GM23338 (cell line): ENCODE measurements at regions not wholly inside any gene's neighbourhood (a gene's known extent, or its start where the extent isn't known, plus 50 kb on each side); places are given as distances from the start of the nearest gene placed in this dataset.

ENCODE experiments used
- ATAC-seq: fragments of 200-7000 bp; cut with Tn5 transposase; 3 replicates; pipeline ENCODE4 v1.9.1; 2020
- DNase-seq: peaks from one replicate; pipeline ENCODE4 v3.0.0-alpha.2; 2015; ENCODE audit warnings: low spot score
- H2AFZ ChIP-seq: fragments of 200-600 bp; sonication (generic); 2 replicates; pipeline ENCODE4 v1.8.0; 2016; ENCODE audit warnings: antibody characterized with exemption, mild to moderate bottlenecking, moderate library complexity
- H3F3A ChIP-seq: fragments of 200-600 bp; sonication (generic); replicated peaks from 2 replicates; pipeline ENCODE4 v1.8.0; 2017; ENCODE audit warnings: antibody characterized with exemption, mixed run types, low read depth
- H3K27ac ChIP-seq: fragments of 200-600 bp; sonication (generic); 2 replicates; pipeline ENCODE4 v1.6.1; 2016; ENCODE audit warnings: low read depth
- H3K27me3 ChIP-seq: fragments of 200-600 bp; sonication (generic); 2 replicates; pipeline ENCODE4 v1.8.0; 2016; ENCODE audit warnings: mild to moderate bottlenecking, mixed run types, moderate library complexity; ENCODE audit not compliant: insufficient read depth
- H3K36me3 ChIP-seq: fragments of 200-600 bp; sonication (generic); 2 replicates; pipeline ENCODE4 v1.8.0; 2016; ENCODE audit warnings: mild to moderate bottlenecking; ENCODE audit not compliant: insufficient read depth
- H3K4me1 ChIP-seq: fragments of 200-600 bp; sonication (generic); 2 replicates; pipeline ENCODE4 v1.8.0; 2016; ENCODE audit warnings: mild to moderate bottlenecking, moderate library complexity; ENCODE audit not compliant: insufficient read depth
- H3K4me2 ChIP-seq: fragments of 200-600 bp; sonication (generic); 2 replicates; pipeline ENCODE4 v1.7.1; 2017; ENCODE audit warnings: mixed run types
- H3K4me3 ChIP-seq: fragments of 200-600 bp; sonication (generic); 2 replicates; pipeline ENCODE4 v1.6.1; 2016; ENCODE audit warnings: mixed run types
- H3K79me2 ChIP-seq: fragments of 200-600 bp; sonication (generic); replicated peaks from 2 replicates; pipeline ENCODE4 v1.8.0; 2017; ENCODE audit warnings: mild to moderate bottlenecking; ENCODE audit not compliant: insufficient read depth
- H3K9me2 ChIP-seq: fragments of 200-600 bp; sonication (generic); 2 replicates; pipeline ENCODE4 v1.8.0; 2017; ENCODE audit not compliant: insufficient read depth
- H4K20me1 ChIP-seq: fragments of 200-600 bp; sonication (generic); replicated peaks from 2 replicates; pipeline ENCODE4 v1.8.0; 2017; ENCODE audit warnings: mild to moderate bottlenecking; ENCODE audit not compliant: insufficient read depth
- H3K27ac Mint-ChIP-seq: 2 replicates; pipeline ENCODE4 v1.8.0; 2020; ENCODE audit warnings: inconsistent platforms, mild to moderate bottlenecking, moderate library complexity, mixed read lengths
- H3K27me3 Mint-ChIP-seq: 3 replicates; pipeline ENCODE4 v1.8.0; 2022; ENCODE audit warnings: low read depth, mild to moderate bottlenecking, moderate library complexity, mixed read lengths, inconsistent platforms; ENCODE audit not compliant: insufficient read depth, poor library complexity
- H3K36me3 Mint-ChIP-seq: 3 replicates; pipeline ENCODE4 v1.8.0; 2021; ENCODE audit warnings: low read depth, mild to moderate bottlenecking, inconsistent platforms, moderate library complexity, mixed read lengths
- H3K4me1 Mint-ChIP-seq: 3 replicates; pipeline ENCODE4 v1.8.0; 2020; ENCODE audit warnings: mild to moderate bottlenecking, inconsistent platforms, mixed read lengths
- H3K4me3 Mint-ChIP-seq: 3 replicates; pipeline ENCODE4 v1.8.0; 2021; ENCODE audit warnings: moderate library complexity, mild to moderate bottlenecking, inconsistent platforms, mixed read lengths
- H3K9me3 Mint-ChIP-seq: 3 replicates; pipeline ENCODE4 v1.8.0; 2020; ENCODE audit warnings: moderate library complexity, mild to moderate bottlenecking, inconsistent platforms, mixed read lengths
- CREB1 ChIP-seq: fragments of 250-450 bp; sonication (Bioruptor Pico); IDR thresholded peaks from 2 replicates; pipeline ENCODE4 v1.5.0; 2020; ENCODE audit warnings: low read depth, mild to moderate bottlenecking, moderate library complexity
- CTCF ChIP-seq, 2 experiments: fragments of 200-600 bp in 1 of 2; sonication (generic) in 1 of 2; conservative IDR thresholded peaks; 2 replicates each; pipeline versions ENCODE4 v1.5.1 to v1.6.1; 2016 to 2017; ENCODE audit warnings: antibody characterized with exemption in 2 of 2, low read depth in 2 of 2, mild to moderate bottlenecking in 2 of 2, moderate library complexity in 1 of 2
- EZH2 ChIP-seq: fragments of 200-600 bp; sonication (generic); IDR thresholded peaks from one replicate; pipeline ENCODE4 v1.8.0; 2017; ENCODE audit warnings: antibody characterized with exemption, mild to moderate bottlenecking, low read depth; ENCODE audit not compliant: unreplicated experiment
- EZH2phosphoT487 ChIP-seq: fragments of 200-600 bp; sonication (generic); IDR thresholded peaks from one replicate; pipeline ENCODE4 v1.8.1; 2018; ENCODE audit warnings: antibody characterized with exemption; ENCODE audit not compliant: unreplicated experiment
- JUNB ChIP-seq: IDR thresholded peaks from one replicate; pipeline ENCODE4 v1.6.1; 2016; ENCODE audit warnings: antibody characterized with exemption; ENCODE audit not compliant: unreplicated experiment
- NANOG ChIP-seq: IDR thresholded peaks from 2 replicates; pipeline ENCODE4 v1.6.1; 2016; ENCODE audit warnings: antibody characterized with exemption, borderline replicate concordance
- ZNF114 ChIP-seq: fragments of 250-450 bp; sonication (Bioruptor Pico); IDR thresholded peaks from 2 replicates; pipeline ENCODE4 v1.5.0; 2020; ENCODE audit warnings: mild to moderate bottlenecking, moderate library complexity
- ZNF331 ChIP-seq: fragments of 250-450 bp; sonication (Bioruptor Pico); IDR thresholded peaks from 2 replicates; pipeline ENCODE4 v1.5.0; 2020; ENCODE audit warnings: low read depth, mild to moderate bottlenecking, moderate library complexity
- ZNF462 ChIP-seq: fragments of 250-450 bp; sonication (Bioruptor Pico); IDR thresholded peaks from 2 replicates; pipeline ENCODE4 v1.5.0; 2020; ENCODE audit warnings: mild to moderate bottlenecking, moderate library complexity
- TF ChIP-seq, protein P1 (sequence below): IDR thresholded peaks from one replicate; pipeline ENCODE4 v1.6.1; 2018; ENCODE audit warnings: antibody characterized with exemption; ENCODE audit not compliant: unreplicated experiment

GRCh38 chr5:9817819-9818218, 187.7 kb upstream of the TAS2R1 start (continued):
- TF ChIP-seq, protein P1, sequence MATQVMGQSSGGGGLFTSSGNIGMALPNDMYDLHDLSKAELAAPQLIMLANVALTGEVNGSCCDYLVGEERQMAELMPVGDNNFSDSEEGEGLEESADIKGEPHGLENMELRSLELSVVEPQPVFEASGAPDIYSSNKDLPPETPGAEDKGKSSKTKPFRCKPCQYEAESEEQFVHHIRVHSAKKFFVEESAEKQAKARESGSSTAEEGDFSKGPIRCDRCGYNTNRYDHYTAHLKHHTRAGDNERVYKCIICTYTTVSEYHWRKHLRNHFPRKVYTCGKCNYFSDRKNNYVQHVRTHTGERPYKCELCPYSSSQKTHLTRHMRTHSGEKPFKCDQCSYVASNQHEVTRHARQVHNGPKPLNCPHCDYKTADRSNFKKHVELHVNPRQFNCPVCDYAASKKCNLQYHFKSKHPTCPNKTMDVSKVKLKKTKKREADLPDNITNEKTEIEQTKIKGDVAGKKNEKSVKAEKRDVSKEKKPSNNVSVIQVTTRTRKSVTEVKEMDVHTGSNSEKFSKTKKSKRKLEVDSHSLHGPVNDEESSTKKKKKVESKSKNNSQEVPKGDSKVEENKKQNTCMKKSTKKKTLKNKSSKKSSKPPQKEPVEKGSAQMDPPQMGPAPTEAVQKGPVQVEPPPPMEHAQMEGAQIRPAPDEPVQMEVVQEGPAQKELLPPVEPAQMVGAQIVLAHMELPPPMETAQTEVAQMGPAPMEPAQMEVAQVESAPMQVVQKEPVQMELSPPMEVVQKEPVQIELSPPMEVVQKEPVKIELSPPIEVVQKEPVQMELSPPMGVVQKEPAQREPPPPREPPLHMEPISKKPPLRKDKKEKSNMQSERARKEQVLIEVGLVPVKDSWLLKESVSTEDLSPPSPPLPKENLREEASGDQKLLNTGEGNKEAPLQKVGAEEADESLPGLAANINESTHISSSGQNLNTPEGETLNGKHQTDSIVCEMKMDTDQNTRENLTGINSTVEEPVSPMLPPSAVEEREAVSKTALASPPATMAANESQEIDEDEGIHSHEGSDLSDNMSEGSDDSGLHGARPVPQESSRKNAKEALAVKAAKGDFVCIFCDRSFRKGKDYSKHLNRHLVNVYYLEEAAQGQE, result no peak
- no peak for TF ChIP-seq JUNB
- no peak for TF ChIP-seq ZNF114 (CRISPR knock-in tag)
- TF ChIP-seq EZH2phosphoT487, result no peak

DNA sequence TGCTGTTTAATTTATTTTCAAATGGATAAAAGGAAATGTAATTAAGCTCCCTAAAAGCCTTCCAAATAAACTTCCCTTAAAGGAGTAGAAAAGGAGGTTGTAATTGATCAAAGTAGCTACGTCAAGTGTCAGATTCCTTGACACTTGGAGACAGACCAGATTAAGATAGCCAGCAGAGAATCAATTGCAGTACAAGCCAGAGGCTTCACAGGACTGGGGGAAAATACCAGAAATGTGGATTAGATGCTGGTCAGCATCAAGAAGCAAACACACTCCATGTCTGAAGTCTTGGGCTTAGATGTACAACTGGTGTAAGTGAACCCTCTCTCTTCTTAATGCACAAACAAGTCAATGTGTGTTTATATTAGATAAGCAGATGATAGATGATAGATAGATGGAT, 184.9 kb upstream of the TAS2R1 start:
- Mint-ChIP-seq H3K4me1 (no peaks in the 10 kb centered on the region), H3K27ac (no peak overlapping the region), H3K4me3 (no peak overlapping the region), H3K27me3 (no peaks in the 10 kb centered on the region), H3K9me3 (no peaks in the 10 kb centered on the region), H3K36me3 (no peaks in the 10 kb centered on the region)
- Histone ChIP-seq H2AFZ (no peak overlapping the region), H3F3A (no peaks in the 10 kb centered on the region), H3K79me2 (no peaks in the 10 kb centered on the region), H3K4me3 (no peak overlapping the region), H3K9me2 (peaks cover 21% of the 10 kb centered on the region), H4K20me1 (no peaks in the 10 kb centered on the region), H3K4me1 (no peaks in the 10 kb centered on the region), H3K36me3 (no peaks in the 10 kb centered on the region), H3K27ac (no peak overlapping the region), H3K4me2 (no peak overlapping the region), H3K27me3 (no peaks in the 10 kb centered on the region)
- TF ChIP-seq, protein P1, result no peak
- TF ChIP-seq ZNF114 (CRISPR knock-in tag), result no peak
- TF ChIP-seq EZH2phosphoT487, result no peak
- no peak for TF ChIP-seq CTCF (conservative IDR thresholded peaks at IDR 0.05; ENCODE audit: low read depth in 2 of 2)
- no peak for TF ChIP-seq ZNF331 (CRISPR knock-in tag)
- TF ChIP-seq EZH2, result no peak
- TF ChIP-seq ZNF462 (CRISPR knock-in tag), result no peak
- TF ChIP-seq JUNB, result no peak
- no peak for TF ChIP-seq NANOG
- no peak for TF ChIP-seq CREB1 (CRISPR knock-in tag)
- DNase-seq (no peak), ATAC-seq (no peak)
